Right lobe of liver (tissue), 6 donors: ENCODE measurements at regions not wholly inside any gene's neighbourhood (a gene's known extent, or its start where the extent isn't known, plus 50 kb on each side); places are given as distances from the start of the nearest gene placed in this dataset.
A peak's percentile ranks its signal among the peaks of the same experiment; 100 is the strongest.

Experiments used
- ATAC-seq, 4 donors: fragments of 200-7000 bp; cut with Tn5 transposase; one replicate each; pipeline ENCODE4 v1.9.1; 2020; ENCODE audit warnings: mild to moderate bottlenecking in 4 of 4, moderate library complexity in 4 of 4
- DNase-seq, 3 donors: peaks; one replicate each; pipeline ENCODE4 v3.0.0-alpha.2; 2020
- H3K27ac ChIP-seq, 3 donors: fragments of 200-600 bp; one replicate each; pipeline ENCODE4 v1.8.0; 2022
- H3K27me3 ChIP-seq, 2 donors: fragments of 200-600 bp; one replicate each; pipeline ENCODE4 v1.8.0; 2022
- H3K36me3 ChIP-seq, 4 donors: fragments of 200-600 bp; sonication (generic) in 1 of 4; one replicate each; pipeline versions ENCODE4 v1.5.1 to v1.8.0; 2017 to 2022; ENCODE audit warnings: control low read depth in 1 of 4
- H3K4me1 ChIP-seq, 4 donors: fragments of 200-600 bp; sonication (generic) in 1 of 4; one replicate each; pipeline versions ENCODE4 v1.5.1 to v1.8.0; 2017 to 2022; ENCODE audit warnings: control low read depth in 1 of 4
- H3K4me3 ChIP-seq, 3 donors: fragments of 200-600 bp; one replicate each; pipeline ENCODE4 v1.8.0; 2022
- H3K9me3 ChIP-seq, 4 donors: fragments of 200-600 bp; sonication (generic) in 1 of 4; one replicate each; pipeline versions ENCODE4 v1.5.1 to v1.8.0; 2017 to 2022; ENCODE audit warnings: control low read depth in 1 of 4
- POLR2A ChIP-seq: fragments of 450-650 bp; IDR thresholded peaks from one replicate; pipeline ENCODE4 v1.6.1; 2017; ENCODE audit warnings: antibody characterized with exemption, mild to moderate bottlenecking
- WGBS: methylation state at CpG from one replicate; pipeline ENCODE4 v1.1.6; 2018; ENCODE audit warnings: low coverage, low lambda C conversion rate; ENCODE audit not compliant: insufficient coverage; ENCODE audit errors: missing lambda C conversion rate; 5-methylcytosine and 5-hydroxymethylcytosine counted together
- intact Hi-C, 2 donors: fragments of 100-400 bp; cut with DNase I; formaldehyde crosslinking; loops; one replicate each; pipeline versions ENCODE4 v1.11.2 to v1.14.1; 2022
- TF ChIP-seq, protein P1 (sequence below), 4 donors: fragments of 200-600 bp in 3 of 4; fragments of 450-650 bp in 1 of 4; IDR thresholded peaks; one replicate each; pipeline versions ENCODE4 v1.5.1 to v1.8.0; 2016 to 2022; ENCODE audit warnings: antibody characterized with exemption in 4 of 4, mild to moderate bottlenecking in 2 of 4
- donor health status: DM: no; HTN: yes; CAD: no.
- donor health status: DM: no; HTN: no; CAD: no.
- donor health status: DM: no; HTN: no; CAD: no.
- donor health status: DM: no; HTN: yes; CAD: no.
- donor health status: DM: no; HTN: yes; CAD: no.

DNA sequence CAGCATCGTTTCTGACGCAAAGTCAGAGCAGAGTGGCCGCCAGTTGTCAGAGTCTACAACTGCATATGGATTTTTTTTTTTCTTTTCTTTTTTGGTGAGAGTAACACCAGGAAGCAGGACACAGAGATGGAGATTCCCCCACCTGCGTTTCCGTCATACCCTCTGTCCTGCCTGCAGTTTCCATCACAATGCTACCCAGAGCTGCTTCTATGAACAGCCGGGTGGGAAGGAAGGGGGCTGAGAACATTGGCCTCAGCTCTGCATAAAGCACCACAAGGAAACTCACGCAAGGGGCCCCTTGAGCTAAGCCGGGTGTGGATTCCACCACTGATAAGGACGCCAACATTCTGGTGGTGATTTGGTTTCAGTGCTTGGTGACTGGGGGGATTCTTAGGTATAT, 183.5 kb upstream of the AFDN start:
- intact Hi-C loops, result no loop called here
- no peak for DNase-seq
- no peak for ATAC-seq
- Histone ChIP-seq H3K27ac (no peak overlapping the region), H3K4me1 (peaks cover 0 to 5% (median 4%) of the 10 kb centered on the region in 4 donors), H3K4me3 (no peak overlapping the region), H3K36me3 (no peaks in the 10 kb centered on the region), H3K9me3 (no peaks in the 10 kb centered on the region), H3K27me3 (no peaks in the 10 kb centered on the region)
- TF ChIP-seq, protein P1, sequence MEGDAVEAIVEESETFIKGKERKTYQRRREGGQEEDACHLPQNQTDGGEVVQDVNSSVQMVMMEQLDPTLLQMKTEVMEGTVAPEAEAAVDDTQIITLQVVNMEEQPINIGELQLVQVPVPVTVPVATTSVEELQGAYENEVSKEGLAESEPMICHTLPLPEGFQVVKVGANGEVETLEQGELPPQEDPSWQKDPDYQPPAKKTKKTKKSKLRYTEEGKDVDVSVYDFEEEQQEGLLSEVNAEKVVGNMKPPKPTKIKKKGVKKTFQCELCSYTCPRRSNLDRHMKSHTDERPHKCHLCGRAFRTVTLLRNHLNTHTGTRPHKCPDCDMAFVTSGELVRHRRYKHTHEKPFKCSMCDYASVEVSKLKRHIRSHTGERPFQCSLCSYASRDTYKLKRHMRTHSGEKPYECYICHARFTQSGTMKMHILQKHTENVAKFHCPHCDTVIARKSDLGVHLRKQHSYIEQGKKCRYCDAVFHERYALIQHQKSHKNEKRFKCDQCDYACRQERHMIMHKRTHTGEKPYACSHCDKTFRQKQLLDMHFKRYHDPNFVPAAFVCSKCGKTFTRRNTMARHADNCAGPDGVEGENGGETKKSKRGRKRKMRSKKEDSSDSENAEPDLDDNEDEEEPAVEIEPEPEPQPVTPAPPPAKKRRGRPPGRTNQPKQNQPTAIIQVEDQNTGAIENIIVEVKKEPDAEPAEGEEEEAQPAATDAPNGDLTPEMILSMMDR (IDR thresholded peaks at IDR 0.05), result no peak
- WGBS, result 73% methylated on average over 6 of the region's 9 CpGs

DNA sequence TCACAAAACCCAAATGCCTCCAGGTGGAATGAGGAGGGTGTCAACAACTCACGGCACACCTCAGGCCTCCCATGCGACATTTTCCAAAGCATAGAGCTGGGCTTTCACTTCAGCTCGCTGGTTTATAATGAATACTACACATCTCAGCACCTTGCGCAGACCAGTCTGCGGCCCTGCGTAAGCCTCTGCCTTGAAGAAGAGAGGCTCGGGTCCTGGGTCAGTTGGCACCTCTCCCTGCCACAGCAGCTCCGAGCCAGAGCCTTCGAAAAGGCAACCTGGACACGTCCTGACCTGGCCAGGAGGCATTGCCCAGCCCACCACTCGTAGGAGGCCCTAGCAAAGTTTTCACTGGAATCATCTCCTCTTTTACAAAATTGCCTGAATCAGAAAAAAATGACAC, 183.0 kb upstream of the AFDN start:
- 67% methylated on average over 1 of the region's 11 CpGs for WGBS
- Histone ChIP-seq H3K9me3 (no peaks in the 10 kb centered on the region), H3K27me3 (no peaks in the 10 kb centered on the region), H3K4me1 (peaks cover 0 to 10% (median 6%) of the 10 kb centered on the region in 4 donors), H3K27ac (no peak overlapping the region), H3K4me3 (no peak overlapping the region), H3K36me3 (no peaks in the 10 kb centered on the region)
- TF ChIP-seq, protein P1 (IDR thresholded peaks at IDR 0.05), result no peak
- TF ChIP-seq POLR2A, result no peak
- DNase-seq, result no peak
- ATAC-seq, result no peak
- intact Hi-C loops, result no loop called here

DNA sequence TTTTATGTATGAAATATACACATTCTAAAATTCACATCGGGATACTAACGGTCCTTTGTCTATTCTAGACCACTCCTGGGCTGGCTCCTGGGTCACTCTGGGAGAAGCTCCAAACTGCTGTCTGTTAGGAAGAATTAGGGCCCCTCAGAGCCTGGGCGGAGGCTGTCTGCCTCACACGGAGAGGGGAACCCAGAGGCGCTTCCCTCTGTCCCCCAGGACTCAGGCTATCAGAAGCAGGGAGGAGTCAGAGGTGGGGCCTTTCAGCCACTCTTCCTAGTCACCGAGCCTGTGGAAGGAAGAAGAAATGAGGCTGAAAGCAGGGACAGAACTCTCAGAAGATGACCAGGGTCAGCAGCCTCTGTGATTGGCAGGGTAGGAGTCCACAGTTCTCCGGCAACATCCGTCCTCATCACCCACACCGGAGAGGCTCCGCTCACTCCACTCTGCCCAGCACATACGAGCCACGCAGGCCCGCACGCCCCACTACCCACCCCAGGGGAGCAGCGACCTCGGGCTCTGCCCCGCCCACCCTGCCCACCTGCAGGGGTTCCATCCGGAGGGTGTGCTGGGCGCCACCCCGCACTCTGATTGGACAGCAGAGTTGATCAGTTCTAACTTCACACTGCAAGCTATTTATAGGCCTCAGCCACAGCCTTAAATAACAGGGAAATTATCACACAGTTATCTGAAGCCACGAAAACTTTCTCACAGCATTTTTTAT, 182.1 kb upstream of the AFDN start:
- intact Hi-C loops, result no loop called here
- H3K36me3 ChIP-seq, result no peaks in the 10 kb centered on the region
- no peak overlapping the region for H3K4me3 ChIP-seq
- H3K27me3 ChIP-seq, result no peaks in the 10 kb centered on the region
- ATAC-seq (no peak), DNase-seq (no peak)
- no peak for TF ChIP-seq POLR2A
- H3K27ac ChIP-seq, result no peak overlapping the region
- H3K9me3 ChIP-seq, result no peaks in the 10 kb centered on the region
- H3K4me1 ChIP-seq, result peaks cover 0 to 14% (median 8%) of the 10 kb centered on the region in 4 donors
- 65% methylated on average over 4 of the region's 21 CpGs for WGBS

DNA sequence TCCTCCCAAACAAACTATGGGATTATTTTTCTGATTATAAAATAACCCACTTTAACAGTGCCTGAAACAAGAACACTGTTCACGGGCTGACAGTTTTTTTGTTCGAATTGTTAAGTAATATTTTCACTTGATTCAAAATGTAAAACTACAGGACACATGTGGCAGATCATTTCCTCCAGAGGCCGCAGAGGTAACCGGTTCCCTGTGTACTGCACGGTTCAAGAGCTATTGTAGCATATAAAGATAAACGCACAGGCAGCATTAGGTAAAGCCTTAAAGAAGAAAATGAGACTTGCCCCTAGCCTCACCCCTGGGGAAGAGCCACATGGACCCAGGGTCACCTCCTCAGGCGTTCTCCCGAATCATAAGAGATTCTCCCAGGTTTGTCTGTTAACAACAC, 181.3 kb upstream of the AFDN start:
- Histone ChIP-seq H3K27ac (no peak overlapping the region), H3K4me3 (no peak overlapping the region), H3K36me3 (no peaks in the 10 kb centered on the region), H3K27me3 (no peaks in the 10 kb centered on the region), H3K9me3 (no peaks in the 10 kb centered on the region), H3K4me1 (peaks cover 0 to 14% (median 8%) of the 10 kb centered on the region in 4 donors)
- DNase-seq, result no peak
- intact Hi-C loops, result no loop called here
- 72% methylated on average over 8 of the region's 8 CpGs for WGBS
- no peak for TF ChIP-seq POLR2A
- TF ChIP-seq, protein P1 (IDR thresholded peaks at IDR 0.05), result no peak
- ATAC-seq, result no peak

DNA sequence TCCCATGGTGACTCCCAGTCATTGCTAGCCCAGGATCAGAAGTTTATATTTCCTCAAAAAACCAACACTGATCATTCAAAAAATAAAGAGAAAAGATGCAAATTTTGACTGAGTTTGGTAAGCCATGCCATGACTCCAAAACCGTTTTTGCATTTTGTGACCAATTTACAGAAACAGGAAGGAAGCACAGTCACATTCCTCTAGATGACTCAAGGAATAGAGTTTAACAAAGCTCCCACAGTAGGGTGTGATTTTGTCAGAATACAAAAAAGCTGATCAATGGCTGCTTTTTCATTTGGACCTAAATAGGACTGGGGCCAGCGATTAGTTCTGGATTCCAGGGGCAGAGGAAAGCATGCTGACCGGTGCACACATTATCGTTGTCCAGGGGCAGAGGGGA, 179.4 kb upstream of the AFDN start:
- Histone ChIP-seq H3K27ac (no peak overlapping the region), H3K36me3 (no peaks in the 10 kb centered on the region), H3K9me3 (no peaks in the 10 kb centered on the region), H3K27me3 (no peaks in the 10 kb centered on the region), H3K4me3 (no peak overlapping the region), H3K4me1 (peaks cover 0 to 14% (median 8%) of the 10 kb centered on the region in 4 donors)
- no peak for TF ChIP-seq POLR2A
- TF ChIP-seq, protein P1 (IDR thresholded peaks at IDR 0.05), result no peak
- intact Hi-C loops, result no loop called here
- WGBS, result 39% methylated on average over 2 of the region's 4 CpGs
- no peak for DNase-seq
- ATAC-seq, result peak in 1 of 4 donors; percentile 24
